Transverse colon (tissue), 4 donors: ENCODE measurements at regions not wholly inside any gene's neighbourhood (a gene's known extent, or its start where the extent isn't known, plus 50 kb on each side); places are given as distances from the start of the nearest gene placed in this dataset.

Experiments
- DNase-seq: peaks from one replicate; pipeline ENCODE4 v3.0.0-alpha.2; 2019
- H3K27ac ChIP-seq, 4 donors: fragments of 200-600 bp; sonication (generic); 2 replicates each; pipeline ENCODE4 v1.5.1; 2016 to 2018; ENCODE audit warnings: inconsistent platforms in 4 of 4
- H3K27me3 ChIP-seq: fragments of 200-600 bp; sonication (generic); 2 replicates; pipeline ENCODE4 v1.5.1; 2017; ENCODE audit warnings: inconsistent platforms
- H3K36me3 ChIP-seq, 4 donors: fragments of 200-600 bp; sonication (generic); 2 replicates each; pipeline ENCODE4 v1.5.1; 2017 to 2019; ENCODE audit warnings: inconsistent platforms in 4 of 4
- H3K4me1 ChIP-seq, 4 donors: fragments of 200-600 bp; sonication (generic); 2 replicates each; pipeline ENCODE4 v1.5.1; 2017 to 2020; ENCODE audit warnings: inconsistent platforms in 4 of 4
- H3K4me3 ChIP-seq, 4 donors: fragments of 200-600 bp; sonication (generic); 1 replicate in 1 of 4; 2 replicates in 3 of 4; pipeline versions ENCODE4 v1.5.1 to v1.6.1; 2017 to 2019; ENCODE audit warnings: inconsistent platforms in 4 of 4
- H3K9me3 ChIP-seq, 2 donors: fragments of 200-600 bp; sonication (generic); 2 replicates each; pipeline ENCODE4 v1.5.1; 2017 to 2019; ENCODE audit warnings: inconsistent platforms in 2 of 2
- CTCF ChIP-seq, 5 experiments: fragments of 200-600 bp in 3 of 5; fragments of 450-650 bp in 2 of 5; sonication (generic) in 3 of 5; IDR thresholded peaks; 1 replicate in 2 of 5; 2 replicates in 3 of 5; pipeline ENCODE4 v1.5.1; 2016 to 2017; ENCODE audit warnings: antibody characterized with exemption in 5 of 5, inconsistent platforms in 3 of 5, mild to moderate bottlenecking in 2 of 5, moderate library complexity in 1 of 5
- EP300 ChIP-seq: sonication (generic); formaldehyde crosslinking; IDR thresholded peaks from one replicate; pipeline ENCODE4 v1.6.1; 2017; ENCODE audit warnings: antibody characterized with exemption, low read depth
- POLR2A ChIP-seq: fragments of 450-650 bp; IDR thresholded peaks from one replicate; pipeline ENCODE4 v1.6.1; 2016; ENCODE audit warnings: antibody characterized with exemption, mild to moderate bottlenecking, moderate library complexity
- POLR2AphosphoS5 ChIP-seq, 3 donors: sonication (generic); formaldehyde crosslinking; IDR thresholded peaks; one replicate each; pipeline ENCODE4 v1.6.1; 2016; ENCODE audit warnings: antibody characterized with exemption in 3 of 3
- WGBS, 2 donors: methylation state at CpG; one replicate each; pipeline ENCODE4 v1.1.5; 2018; ENCODE audit warnings: low coverage in 1 of 2; 5-methylcytosine and 5-hydroxymethylcytosine counted together
- in situ Hi-C, 4 donors: fragments of 200-750 bp; cut with MboI; loops; one replicate each; pipeline versions ENCODE4 v1.15.0 to v1.15.1; 2017; ENCODE audit warnings: low sequenced_read_pairs in 3 of 4, low pct_ligation_motif_present in 1 of 4, low pct_unique_long_range_greater_than_20kb in 1 of 4
- intact Hi-C: fragments of 100-400 bp; cut with DNase I; formaldehyde crosslinking; loops from one replicate; pipeline ENCODE4 v1.15.1; 2023; ENCODE audit warnings: low total_unique reads

GRCh38 chr9:107141967-107142366 is 141.1 kb upstream of the RAD23B start:
- no peaks in the 10 kb centered on the region for H3K27me3 ChIP-seq
- in situ Hi-C loops (no loop called here), intact Hi-C loops (no loop called here)
- no peak for DNase-seq
- H3K4me1 ChIP-seq = peaks cover 0 to 31% (median 24%) of the 10 kb centered on the region in 4 donors
- 74 to 83% methylated on average over 3 to 5 of the region's 5 CpGs for WGBS, 2 donors
- H3K4me3 ChIP-seq = no peak overlapping the region
- H3K9me3 ChIP-seq = no peaks in the 10 kb centered on the region
- TF ChIP-seq POLR2AphosphoS5 (IDR thresholded peaks at IDR 0.05) (no peak), POLR2A (no peak), EP300 (no peak), CTCF (IDR thresholded peaks at IDR 0.05) (peak in 3 of 5 experiments; percentile 9 to 33 (median 21))
- H3K36me3 ChIP-seq = no peaks in the 10 kb centered on the region
- H3K27ac ChIP-seq = peak overlapping the region; percentile 62 to 79 (median 76)

- no peak for TF ChIP-seq POLR2A
- no peak for TF ChIP-seq EP300
- TF ChIP-seq CTCF (IDR thresholded peaks at IDR 0.05) = no peak
- no peak for TF ChIP-seq POLR2AphosphoS5 (IDR thresholded peaks at IDR 0.05)
- intact Hi-C loops (no loop called here), in situ Hi-C loops (no loop called here)
- Histone ChIP-seq H3K36me3 (no peaks in the 10 kb centered on the region), H3K9me3 (no peaks in the 10 kb centered on the region), H3K4me3 (no peak overlapping the region), H3K27ac (peak overlapping the region; percentile 62 to 79 (median 76)), H3K27me3 (no peaks in the 10 kb centered on the region), H3K4me1 (peaks cover 0 to 31% (median 24%) of the 10 kb centered on the region in 4 donors)
- no peak for DNase-seq
- 86% methylated on average over 1 of the region's 1 CpG; no CpG with 5 or more reads in 1 of the 2 donors for WGBS, 2 donors
Measured at GRCh38 chr9:107142430-107142829, 140.6 kb upstream of the RAD23B start.

GRCh38 chr9:107142896-107143603 is 140.0 kb upstream of the RAD23B start:
- peak; percentile 28 for DNase-seq
- Histone ChIP-seq H3K4me1 (peaks cover 0 to 31% (median 24%) of the 10 kb centered on the region in 4 donors), H3K27ac (peak overlapping the region; percentile 62 to 79 (median 76)), H3K4me3 (no peak overlapping the region), H3K9me3 (no peaks in the 10 kb centered on the region), H3K36me3 (no peaks in the 10 kb centered on the region), H3K27me3 (no peaks in the 10 kb centered on the region)
- in situ Hi-C loops = no loop called here
- intact Hi-C loops = no loop called here
- 20 to 34% methylated on average over 5 of the region's 5 CpGs for WGBS, 2 donors
- peak in 1 of 3 donors; percentile 62 for TF ChIP-seq POLR2AphosphoS5 (IDR thresholded peaks at IDR 0.05)
- no peak for TF ChIP-seq CTCF (IDR thresholded peaks at IDR 0.05)
- TF ChIP-seq EP300 = no peak

GRCh38 chr9:107144475-107144874 is 138.6 kb upstream of the RAD23B start:
- H3K9me3 ChIP-seq = no peaks in the 10 kb centered on the region
- no peaks in the 10 kb centered on the region for H3K27me3 ChIP-seq
- H3K36me3 ChIP-seq = no peaks in the 10 kb centered on the region
- 63% methylated on average over 1 of the region's 1 CpG for WGBS, 2 donors
- peaks cover 0 to 30% (median 22%) of the 10 kb centered on the region in 4 donors for H3K4me1 ChIP-seq
- H3K4me3 ChIP-seq = no peak overlapping the region
- H3K27ac ChIP-seq = no peak overlapping the region
- no peak for DNase-seq
- no peak for TF ChIP-seq POLR2AphosphoS5 (IDR thresholded peaks at IDR 0.05)
- TF ChIP-seq EP300 = no peak
- TF ChIP-seq POLR2A = no peak
- no peak for TF ChIP-seq CTCF (IDR thresholded peaks at IDR 0.05)
- in situ Hi-C loops = no loop called here
- intact Hi-C loops = no loop called here
